HCT116 (cell line): ENCODE measurements at regions not wholly inside any gene's neighbourhood (a gene's known extent, or its start where the extent isn't known, plus 50 kb on each side); places are given as distances from the start of the nearest gene placed in this dataset.

Source experiments
- ATAC-seq: fragments of 200-7000 bp; cut with Tn5 transposase; 2 replicates; pipeline ENCODE4 v1.9.1; 2020; ENCODE audit warnings: mild to moderate bottlenecking, moderate library complexity
- BruUV-seq: library from RNA; stranded (reverse); fragments of 400-500 nt; replicated peaks from 2 replicates; lab custom pipeline; 2021; lab: Mats Ljungman, UMichigan
- CTCF ChIA-PET: fragments of 300-600 bp; sonication (Branson Sonifier 250); formaldehyde crosslinking; loops from one replicate; lab custom pipeline; 2021; ENCODE audit warnings: antibody characterized with exemption; lab: Charles Lee
- POLR2A ChIA-PET: fragments of 300-600, 350-600 bp; sonication (Branson Sonifier 250); formaldehyde crosslinking; loops from one replicate; lab custom pipeline; 2021; ENCODE audit warnings: antibody characterized with exemption; lab: Charles Lee
- RAD21 ChIA-PET, 2 experiments: fragments of 300-600 bp; sonication (Branson Sonifier 250); formaldehyde crosslinking; loops; one replicate each; lab custom pipeline; 2023; ENCODE audit warnings: low total read pairs in 2 of 2; ENCODE audit not compliant: uncharacterized antibody in 2 of 2, unreplicated experiment in 2 of 2, low non-redundant PET in 1 of 2; lab: Charles Lee
- DNase-seq: peaks from one replicate; pipeline ENCODE4 v3.0.0-alpha.2; 2010; ENCODE audit warnings: low read depth, low spot score
- H2AFZ ChIP-seq: fragments of 200-600 bp; shearing (Covaris generic), sonication (generic); 2 replicates; pipeline ENCODE4 v1.6.1; 2017; ENCODE audit warnings: low read depth, mixed run types, mixed read lengths, antibody characterized with exemption, low read length; ENCODE audit not compliant: poor library complexity, severe bottlenecking
- H3K27ac ChIP-seq: 2 replicates; pipeline ENCODE4 v1.5.1; 2012; ENCODE audit warnings: low read depth, low read length
- H3K27me3 ChIP-seq: fragments of 200-600 bp; sonication (generic); 2 replicates; pipeline ENCODE4 v1.6.1; 2016; ENCODE audit warnings: mixed run types, low read length, mixed read lengths; ENCODE audit not compliant: insufficient read depth
- H3K36me3 ChIP-seq, 2 experiments: fragments of 200-500 bp in 1 of 2; fragments of 200-600 bp in 1 of 2; sonication (Bioruptor generic) in 1 of 2; sonication (generic) in 1 of 2; 2 replicates each; pipeline versions ENCODE4 v1.5.1 to v1.6.1; 2014 to 2016; ENCODE audit warnings: low read length in 2 of 2, inconsistent platforms in 1 of 2, mixed read lengths in 1 of 2, mixed run types in 1 of 2; ENCODE audit not compliant: insufficient read depth in 2 of 2, control insufficient read depth in 1 of 2
- H3K4me1 ChIP-seq, 2 experiments: fragments of 200-600 bp in 1 of 2; sonication (generic) in 1 of 2; 2 replicates each; pipeline versions ENCODE4 v1.5.1 to v1.6.1; 2012 to 2017; ENCODE audit warnings: low read length in 2 of 2, inconsistent platforms in 1 of 2, mild to moderate bottlenecking in 1 of 2, mixed read lengths in 1 of 2, mixed run types in 1 of 2, moderate library complexity in 1 of 2; ENCODE audit not compliant: insufficient read depth in 2 of 2, control insufficient read depth in 1 of 2
- H3K4me2 ChIP-seq: fragments of 200-600 bp; sonication (generic); 2 replicates; pipeline ENCODE4 v1.6.1; 2017; ENCODE audit warnings: mixed run types, low read length, mixed read lengths
- H3K4me3 ChIP-seq, 2 experiments: fragments of 200-600 bp in 1 of 2; sonication (generic) in 1 of 2; replicated peaks in 1 of 2; 2 replicates each; pipeline ENCODE4 v1.5.1; 2011 to 2016; ENCODE audit warnings: low read length in 2 of 2, control low read depth in 1 of 2, low read depth in 1 of 2, mild to moderate bottlenecking in 1 of 2, mixed read lengths in 1 of 2, mixed run types in 1 of 2
- H3K79me2 ChIP-seq: fragments of 200-600 bp; sonication (generic); 2 replicates; pipeline ENCODE4 v1.6.1; 2017; ENCODE audit warnings: mild to moderate bottlenecking, mixed run types, low read length, moderate library complexity, mixed read lengths; ENCODE audit not compliant: insufficient read depth
- H3K9ac ChIP-seq: fragments of 200-600 bp; sonication (generic); 2 replicates; pipeline ENCODE4 v1.6.1; 2016; ENCODE audit warnings: low read length, mixed read lengths
- H3K9me2 ChIP-seq: fragments of 200-600 bp; sonication (generic), shearing (Covaris generic); 2 replicates; pipeline ENCODE4 v1.6.1; 2017; ENCODE audit warnings: mixed run types, mild to moderate bottlenecking, moderate library complexity; ENCODE audit not compliant: insufficient read depth
- H3K9me3 ChIP-seq, 2 experiments: fragments of 200-500 bp in 1 of 2; fragments of 200-600 bp in 1 of 2; sonication (Bioruptor generic) in 1 of 2; sonication (generic) in 1 of 2; 2 replicates each; pipeline ENCODE4 v1.6.1; 2014 to 2017; ENCODE audit warnings: low read length in 2 of 2, mixed read lengths in 2 of 2, inconsistent platforms in 1 of 2, low read depth in 1 of 2, mild to moderate bottlenecking in 1 of 2, mixed run types in 1 of 2, moderate library complexity in 1 of 2; ENCODE audit not compliant: control insufficient read depth in 1 of 2, insufficient read depth in 1 of 2
- H4K20me1 ChIP-seq: fragments of 200-600 bp; sonication (generic), shearing (Covaris generic); 2 replicates; pipeline ENCODE4 v1.6.1; 2017; ENCODE audit warnings: mixed run types, mild to moderate bottlenecking, moderate library complexity; ENCODE audit not compliant: insufficient read depth
- ATF3 ChIP-seq: IDR thresholded peaks from 2 replicates; pipeline ENCODE4 v1.6.1; 2012
- CBX3 ChIP-seq: IDR thresholded peaks from 2 replicates; pipeline ENCODE4 v1.6.1; 2012; ENCODE audit warnings: low read depth
- CEBPB ChIP-seq: IDR thresholded peaks from 2 replicates; pipeline ENCODE4 v1.6.1; 2012; ENCODE audit warnings: low read depth
- EGR1 ChIP-seq: IDR thresholded peaks from 2 replicates; pipeline ENCODE4 v1.6.1; 2012; ENCODE audit warnings: low read depth
- JUND ChIP-seq: IDR thresholded peaks from 2 replicates; pipeline ENCODE4 v1.6.1; 2012
- MAX ChIP-seq: IDR thresholded peaks from 2 replicates; pipeline ENCODE4 v1.6.1; 2012
- RAD21 ChIP-seq: IDR thresholded peaks from 2 replicates; pipeline ENCODE4 v1.6.1; 2012; ENCODE audit warnings: low read depth, mild to moderate bottlenecking
- SIN3A ChIP-seq: IDR thresholded peaks from 2 replicates; pipeline ENCODE4 v1.6.1; 2012; ENCODE audit warnings: low read depth
- SP1 ChIP-seq: IDR thresholded peaks from 2 replicates; pipeline ENCODE4 v1.6.1; 2012; ENCODE audit warnings: low read depth
- SRF ChIP-seq: IDR thresholded peaks from 2 replicates; pipeline ENCODE4 v1.6.1; 2012; ENCODE audit warnings: low read depth
- TCF7L2 ChIP-seq: IDR thresholded peaks from 2 replicates; pipeline ENCODE4 v1.7.0; 2011; ENCODE audit warnings: borderline replicate concordance, inconsistent platforms; ENCODE audit not compliant: insufficient read depth, insufficient read length; ENCODE audit errors: extremely low read depth
- YY1 ChIP-seq: IDR thresholded peaks from 2 replicates; pipeline ENCODE4 v1.6.1; 2011; ENCODE audit warnings: low read length, low read depth, moderate library complexity, mild to moderate bottlenecking; ENCODE audit not compliant: insufficient replicate concordance; ENCODE audit errors: extremely low read depth
- ZBTB33 ChIP-seq: IDR thresholded peaks from 2 replicates; pipeline ENCODE4 v1.6.1; 2011; ENCODE audit warnings: mild to moderate bottlenecking, low read length, moderate library complexity; ENCODE audit not compliant: insufficient replicate concordance; ENCODE audit errors: extremely low read depth
- ZNF274 ChIP-seq: fragments of 200-500 bp; sonication (Bioruptor generic); IDR thresholded peaks from 2 replicates; pipeline ENCODE4 v1.6.1; 2014; ENCODE audit warnings: mild to moderate bottlenecking, low read depth, low read length, inconsistent platforms
- intact Hi-C: fragments of 100-400 bp; cut with micrococcal nuclease; formaldehyde crosslinking; loops from 2 replicates; pipeline ENCODE4 v1.10.0; 2022
- TF ChIP-seq, protein P1 (sequence below): IDR thresholded peaks from 2 replicates; pipeline ENCODE4 v1.6.1; 2012; ENCODE audit warnings: low read depth

- Histone ChIP-seq H3K4me1 (no peaks in the 10 kb centered on the region), H3K27me3 (no peaks in the 10 kb centered on the region), H2AFZ (no peak overlapping the region), H3K9me3 (peaks cover 0 to 3% of the 10 kb centered on the region in 2 experiments; a peak in 1 of 4 replicates), H3K27ac (no peak overlapping the region), H3K9ac (no peak overlapping the region), H3K9me2 (no peaks in the 10 kb centered on the region), H4K20me1 (no peaks in the 10 kb centered on the region), H3K79me2 (no peaks in the 10 kb centered on the region), H3K36me3 (no peaks in the 10 kb centered on the region), H3K4me3 (no peak overlapping the region), H3K4me2 (no peak overlapping the region)
- TF ChIP-seq JUND, result no peak
- TF ChIP-seq YY1, result no peak
- no peak for TF ChIP-seq EGR1
- TF ChIP-seq TCF7L2, result no peak
- TF ChIP-seq ZBTB33, result no peak
- no peak for TF ChIP-seq RAD21
- TF ChIP-seq MAX, result no peak
- TF ChIP-seq CBX3, result no peak
- no peak for TF ChIP-seq SRF
- TF ChIP-seq CEBPB, result no peak
- TF ChIP-seq, protein P1, sequence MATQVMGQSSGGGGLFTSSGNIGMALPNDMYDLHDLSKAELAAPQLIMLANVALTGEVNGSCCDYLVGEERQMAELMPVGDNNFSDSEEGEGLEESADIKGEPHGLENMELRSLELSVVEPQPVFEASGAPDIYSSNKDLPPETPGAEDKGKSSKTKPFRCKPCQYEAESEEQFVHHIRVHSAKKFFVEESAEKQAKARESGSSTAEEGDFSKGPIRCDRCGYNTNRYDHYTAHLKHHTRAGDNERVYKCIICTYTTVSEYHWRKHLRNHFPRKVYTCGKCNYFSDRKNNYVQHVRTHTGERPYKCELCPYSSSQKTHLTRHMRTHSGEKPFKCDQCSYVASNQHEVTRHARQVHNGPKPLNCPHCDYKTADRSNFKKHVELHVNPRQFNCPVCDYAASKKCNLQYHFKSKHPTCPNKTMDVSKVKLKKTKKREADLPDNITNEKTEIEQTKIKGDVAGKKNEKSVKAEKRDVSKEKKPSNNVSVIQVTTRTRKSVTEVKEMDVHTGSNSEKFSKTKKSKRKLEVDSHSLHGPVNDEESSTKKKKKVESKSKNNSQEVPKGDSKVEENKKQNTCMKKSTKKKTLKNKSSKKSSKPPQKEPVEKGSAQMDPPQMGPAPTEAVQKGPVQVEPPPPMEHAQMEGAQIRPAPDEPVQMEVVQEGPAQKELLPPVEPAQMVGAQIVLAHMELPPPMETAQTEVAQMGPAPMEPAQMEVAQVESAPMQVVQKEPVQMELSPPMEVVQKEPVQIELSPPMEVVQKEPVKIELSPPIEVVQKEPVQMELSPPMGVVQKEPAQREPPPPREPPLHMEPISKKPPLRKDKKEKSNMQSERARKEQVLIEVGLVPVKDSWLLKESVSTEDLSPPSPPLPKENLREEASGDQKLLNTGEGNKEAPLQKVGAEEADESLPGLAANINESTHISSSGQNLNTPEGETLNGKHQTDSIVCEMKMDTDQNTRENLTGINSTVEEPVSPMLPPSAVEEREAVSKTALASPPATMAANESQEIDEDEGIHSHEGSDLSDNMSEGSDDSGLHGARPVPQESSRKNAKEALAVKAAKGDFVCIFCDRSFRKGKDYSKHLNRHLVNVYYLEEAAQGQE, result no peak
- no peak for TF ChIP-seq ATF3
- TF ChIP-seq ZNF274, result no peak
- TF ChIP-seq SP1, result no peak
- no peak for TF ChIP-seq SIN3A
- DNase-seq, result no peak
- ATAC-seq, result no peak
- POLR2A ChIA-PET, result no interaction called here
- CTCF ChIA-PET, result no interaction called here
- BruUV-seq, result no TSS peak
- intact Hi-C loops, result no loop called here
- RAD21 ChIA-PET, result no interaction called here
Observed at GRCh38 chr2:100699131-100699530, 120.8 kb upstream of the NPAS2 start.
